HEK293 (cell line): ENCODE measurements at regions not wholly inside any gene's neighbourhood (a gene's known extent, or its start where the extent isn't known, plus 50 kb on each side); places are given as distances from the start of the nearest gene placed in this dataset.

Experiments
- CTCF ChIA-PET: fragments of 350-600 bp; formaldehyde crosslinking; extraction: SDS; loops from one replicate; lab custom pipeline; 2021; ENCODE audit warnings: antibody characterized with exemption; lab: Yijun Ruan, JAX
- POLR2A ChIA-PET: fragments of 300-600 bp; formaldehyde crosslinking; extraction: SDS; loops from one replicate; lab custom pipeline; 2020; ENCODE audit warnings: antibody characterized with exemption, inconsistent platforms; lab: Yijun Ruan, JAX
- H3K27ac ChIP-seq: fragments of 200-500 bp; sonication (Bioruptor generic); 2 replicates; pipeline ENCODE4 v1.5.1; 2014; ENCODE audit warnings: low read depth, low read length, control low read depth, inconsistent platforms; ENCODE audit errors: extremely low read depth
- H3K36me3 ChIP-seq, 2 experiments: fragments of 200-500 bp in 1 of 2; sonication (Bioruptor generic) in 1 of 2; 1 replicate in 1 of 2; 2 replicates in 1 of 2; pipeline ENCODE4 v1.5.1; 2014 to 2017; ENCODE audit warnings: inconsistent platforms in 2 of 2, low read length in 2 of 2; ENCODE audit not compliant: control insufficient read depth in 2 of 2, insufficient read depth in 1 of 2
- H3K4me1 ChIP-seq: fragments of 200-500 bp; sonication (Bioruptor generic); 2 replicates; pipeline ENCODE4 v1.5.1; 2014; ENCODE audit warnings: mild to moderate bottlenecking, low read length, inconsistent platforms; ENCODE audit not compliant: control insufficient read depth, insufficient read depth
- H3K4me3 ChIP-seq: 2 replicates; pipeline ENCODE4 v1.5.1; 2011; ENCODE audit warnings: low read depth, mild to moderate bottlenecking, control low read depth, low read length, moderate library complexity
- H3K9me3 ChIP-seq: fragments of 200-500 bp; sonication (Bioruptor generic); 2 replicates; pipeline ENCODE4 v1.5.1; 2014; ENCODE audit warnings: low read depth, low read length, inconsistent platforms; ENCODE audit not compliant: control insufficient read depth, insufficient read depth
- BCL11B ChIP-seq: fragments of 450-650 bp; formaldehyde crosslinking; IDR thresholded peaks from 2 replicates; pipeline ENCODE4 v1.5.1; 2016; ENCODE audit warnings: low read depth, missing biosample characterization, missing genetic modification characterization
- GLI4 ChIP-seq: fragments of 450-650 bp; formaldehyde crosslinking; IDR thresholded peaks from 2 replicates; pipeline ENCODE4 v1.5.1; 2016; ENCODE audit warnings: missing biosample characterization, missing genetic modification characterization
- KLF8 ChIP-seq: fragments of 450-650 bp; formaldehyde crosslinking; IDR thresholded peaks from 2 replicates; pipeline ENCODE4 v1.5.1; 2016; ENCODE audit warnings: missing biosample characterization, missing genetic modification characterization
- SCRT1 ChIP-seq: fragments of 450-650 bp; formaldehyde crosslinking; IDR thresholded peaks from 2 replicates; pipeline ENCODE4 v1.5.1; 2016; ENCODE audit warnings: missing biosample characterization, missing genetic modification characterization, borderline replicate concordance
- ZBTB21 ChIP-seq: fragments of 450-650 bp; formaldehyde crosslinking; IDR thresholded peaks from 2 replicates; pipeline ENCODE4 v1.5.1; 2017; ENCODE audit warnings: missing biosample characterization, missing genetic modification characterization
- ZFP41 ChIP-seq: fragments of 450-650 bp; formaldehyde crosslinking; IDR thresholded peaks from 2 replicates; pipeline ENCODE4 v1.5.1; 2016; ENCODE audit warnings: missing biosample characterization, missing genetic modification characterization, borderline replicate concordance
- ZFP69B ChIP-seq: fragments of 450-650 bp; formaldehyde crosslinking; IDR thresholded peaks from 2 replicates; pipeline ENCODE4 v1.5.1; 2016; ENCODE audit warnings: missing biosample characterization, missing genetic modification characterization
- ZIC2 ChIP-seq: fragments of 450-650 bp; formaldehyde crosslinking; IDR thresholded peaks from 2 replicates; pipeline ENCODE4 v1.5.1; 2016; ENCODE audit warnings: missing biosample characterization, missing genetic modification characterization
- ZNF10 ChIP-seq: fragments of 450-650 bp; formaldehyde crosslinking; IDR thresholded peaks from 2 replicates; pipeline ENCODE4 v1.5.1; 2017; ENCODE audit warnings: missing biosample characterization, missing genetic modification characterization
- ZNF157 ChIP-seq: fragments of 450-650 bp; formaldehyde crosslinking; IDR thresholded peaks from 2 replicates; pipeline ENCODE4 v1.5.1; 2016; ENCODE audit warnings: missing biosample characterization, missing genetic modification characterization
- ZNF221 ChIP-seq: fragments of 450-650 bp; formaldehyde crosslinking; IDR thresholded peaks from 2 replicates; pipeline ENCODE4 v1.5.1; 2017; ENCODE audit warnings: missing biosample characterization, missing genetic modification characterization, borderline replicate concordance
- ZNF274 ChIP-seq, 2 experiments: fragments of 200-500 bp in 1 of 2; fragments of 450-650 bp in 1 of 2; sonication (Bioruptor generic) in 1 of 2; formaldehyde crosslinking in 1 of 2; IDR thresholded peaks; 2 replicates each; pipeline versions ENCODE4 v1.5.1 to v1.6.1; 2014 to 2016; ENCODE audit warnings: borderline replicate concordance in 1 of 2, inconsistent platforms in 1 of 2, low read length in 1 of 2, missing biosample characterization in 1 of 2, missing genetic modification characterization in 1 of 2
- ZNF292 ChIP-seq: fragments of 450-650 bp; formaldehyde crosslinking; IDR thresholded peaks from 2 replicates; pipeline ENCODE4 v1.5.1; 2016; ENCODE audit warnings: low read depth, missing biosample characterization, missing genetic modification characterization, borderline replicate concordance
- ZNF341 ChIP-seq: fragments of 450-650 bp; formaldehyde crosslinking; IDR thresholded peaks from 2 replicates; pipeline ENCODE4; 2016; ENCODE audit warnings: low read depth, missing biosample characterization, missing genetic modification characterization
- ZNF529 ChIP-seq: fragments of 450-650 bp; formaldehyde crosslinking; IDR thresholded peaks from 2 replicates; pipeline ENCODE4 v1.5.1; 2017; ENCODE audit warnings: missing genetic modification characterization, missing biosample characterization; ENCODE audit not compliant: insufficient replicate concordance
- ZNF530 ChIP-seq: fragments of 450-650 bp; formaldehyde crosslinking; IDR thresholded peaks from 2 replicates; pipeline ENCODE4 v1.5.1; 2016; ENCODE audit warnings: low read depth, missing biosample characterization, missing genetic modification characterization
- ZNF596 ChIP-seq: fragments of 450-650 bp; IDR thresholded peaks from 2 replicates; pipeline ENCODE4 v1.5.0; 2018; ENCODE audit warnings: missing biosample characterization, mild to moderate bottlenecking, missing genetic modification characterization, moderate library complexity
- ZNF600 ChIP-seq: fragments of 450-650 bp; formaldehyde crosslinking; IDR thresholded peaks from 2 replicates; pipeline ENCODE4 v1.5.1; 2016; ENCODE audit warnings: missing biosample characterization, missing genetic modification characterization
- ZNF621 ChIP-seq: fragments of 450-650 bp; formaldehyde crosslinking; IDR thresholded peaks from 2 replicates; pipeline ENCODE4 v1.5.1; 2017; ENCODE audit warnings: missing biosample characterization, missing genetic modification characterization
- ZNF777 ChIP-seq: fragments of 450-650 bp; formaldehyde crosslinking; IDR thresholded peaks from 2 replicates; pipeline ENCODE4 v1.5.1; 2017; ENCODE audit warnings: missing biosample characterization, missing genetic modification characterization, borderline replicate concordance
- ZSCAN23 ChIP-seq: fragments of 450-650 bp; formaldehyde crosslinking; IDR thresholded peaks from 2 replicates; pipeline ENCODE4 v1.5.1; 2016; ENCODE audit warnings: missing biosample characterization, missing genetic modification characterization
- TF ChIP-seq, protein P1 (sequence below): fragments of 450-650 bp; formaldehyde crosslinking; IDR thresholded peaks from 2 replicates; pipeline ENCODE4 v1.5.1; 2016; ENCODE audit warnings: missing biosample characterization, missing genetic modification characterization
- TF ChIP-seq, protein P2 (sequence below): fragments of 450-650 bp; formaldehyde crosslinking; IDR thresholded peaks from 2 replicates; pipeline ENCODE4 v1.5.1; 2016; ENCODE audit warnings: missing biosample characterization, missing genetic modification characterization
- TF ChIP-seq, protein P3 (sequence below): fragments of 450-650 bp; formaldehyde crosslinking; IDR thresholded peaks from 2 replicates; pipeline ENCODE4 v1.5.1; 2017; ENCODE audit warnings: missing biosample characterization, mild to moderate bottlenecking, missing genetic modification characterization, moderate library complexity
- TF ChIP-seq, protein P4 (sequence below): fragments of 450-650 bp; formaldehyde crosslinking; IDR thresholded peaks from 2 replicates; pipeline ENCODE4 v1.5.1; 2016; ENCODE audit warnings: missing biosample characterization, missing genetic modification characterization
- TF ChIP-seq, protein P5 (sequence below): fragments of 450-650 bp; formaldehyde crosslinking; IDR thresholded peaks from 2 replicates; pipeline ENCODE4 v1.5.1; 2016; ENCODE audit warnings: missing biosample characterization, missing genetic modification characterization

DNA sequence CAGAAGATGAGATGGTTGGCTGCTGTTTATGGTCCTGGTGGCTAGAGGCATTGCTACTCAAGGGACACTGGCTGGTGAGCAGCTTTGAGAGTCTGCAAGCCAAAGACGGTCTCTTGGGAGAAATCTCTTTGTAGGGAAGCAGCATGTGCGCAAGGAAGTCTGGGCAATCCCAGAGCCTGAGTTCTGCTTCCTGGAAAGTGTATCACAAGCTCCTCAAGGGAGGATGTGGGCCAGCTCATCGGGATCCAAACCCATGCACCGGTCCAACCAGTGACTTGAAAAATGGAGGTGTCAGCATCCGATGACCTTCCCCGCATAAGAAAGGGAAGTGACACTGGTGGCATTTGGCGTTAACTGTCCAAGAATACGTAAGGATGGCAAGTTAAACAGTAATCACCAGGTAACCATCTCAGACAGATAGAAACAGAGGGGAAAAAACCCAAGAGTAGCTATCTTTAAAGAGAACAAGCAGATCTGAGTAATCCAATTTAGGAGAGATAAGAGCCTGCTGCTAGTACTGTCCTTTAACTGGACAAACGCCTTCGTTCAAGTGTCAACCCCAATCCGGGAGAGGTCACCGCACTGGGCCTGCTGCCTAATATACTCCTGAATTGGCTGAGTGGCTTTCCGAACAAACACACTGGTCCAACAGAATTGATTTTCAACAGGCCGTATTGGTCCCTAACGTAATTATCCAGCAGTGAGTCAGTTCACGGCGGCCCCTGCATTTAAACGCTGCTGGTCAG, 303.0 kb upstream of the ZFHX3 start:
- Histone ChIP-seq H3K27ac (no peak overlapping the region), H3K9me3 (no peaks in the 10 kb centered on the region), H3K4me3 (no peak overlapping the region), H3K36me3 (no peaks in the 10 kb centered on the region), H3K4me1 (no peaks in the 10 kb centered on the region)
- TF ChIP-seq, protein P1, sequence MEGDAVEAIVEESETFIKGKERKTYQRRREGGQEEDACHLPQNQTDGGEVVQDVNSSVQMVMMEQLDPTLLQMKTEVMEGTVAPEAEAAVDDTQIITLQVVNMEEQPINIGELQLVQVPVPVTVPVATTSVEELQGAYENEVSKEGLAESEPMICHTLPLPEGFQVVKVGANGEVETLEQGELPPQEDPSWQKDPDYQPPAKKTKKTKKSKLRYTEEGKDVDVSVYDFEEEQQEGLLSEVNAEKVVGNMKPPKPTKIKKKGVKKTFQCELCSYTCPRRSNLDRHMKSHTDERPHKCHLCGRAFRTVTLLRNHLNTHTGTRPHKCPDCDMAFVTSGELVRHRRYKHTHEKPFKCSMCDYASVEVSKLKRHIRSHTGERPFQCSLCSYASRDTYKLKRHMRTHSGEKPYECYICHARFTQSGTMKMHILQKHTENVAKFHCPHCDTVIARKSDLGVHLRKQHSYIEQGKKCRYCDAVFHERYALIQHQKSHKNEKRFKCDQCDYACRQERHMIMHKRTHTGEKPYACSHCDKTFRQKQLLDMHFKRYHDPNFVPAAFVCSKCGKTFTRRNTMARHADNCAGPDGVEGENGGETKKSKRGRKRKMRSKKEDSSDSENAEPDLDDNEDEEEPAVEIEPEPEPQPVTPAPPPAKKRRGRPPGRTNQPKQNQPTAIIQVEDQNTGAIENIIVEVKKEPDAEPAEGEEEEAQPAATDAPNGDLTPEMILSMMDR, result no peak
- no peak for TF ChIP-seq GLI4 (tag by site-specific recombination)
- no peak for TF ChIP-seq ZNF529 (tag by site-specific recombination)
- TF ChIP-seq ZBTB21, result no peak
- TF ChIP-seq ZNF777 (tag by site-specific recombination), result no peak
- no peak for TF ChIP-seq ZNF157 (tag by site-specific recombination)
- TF ChIP-seq ZNF221 (tag by site-specific recombination), result no peak
- no peak for TF ChIP-seq BCL11B (tag by site-specific recombination)
- no peak for TF ChIP-seq ZNF600 (tag by site-specific recombination)
- no peak for TF ChIP-seq ZNF292 (tag by site-specific recombination)
- TF ChIP-seq ZNF621, result no peak
- TF ChIP-seq, protein P2, sequence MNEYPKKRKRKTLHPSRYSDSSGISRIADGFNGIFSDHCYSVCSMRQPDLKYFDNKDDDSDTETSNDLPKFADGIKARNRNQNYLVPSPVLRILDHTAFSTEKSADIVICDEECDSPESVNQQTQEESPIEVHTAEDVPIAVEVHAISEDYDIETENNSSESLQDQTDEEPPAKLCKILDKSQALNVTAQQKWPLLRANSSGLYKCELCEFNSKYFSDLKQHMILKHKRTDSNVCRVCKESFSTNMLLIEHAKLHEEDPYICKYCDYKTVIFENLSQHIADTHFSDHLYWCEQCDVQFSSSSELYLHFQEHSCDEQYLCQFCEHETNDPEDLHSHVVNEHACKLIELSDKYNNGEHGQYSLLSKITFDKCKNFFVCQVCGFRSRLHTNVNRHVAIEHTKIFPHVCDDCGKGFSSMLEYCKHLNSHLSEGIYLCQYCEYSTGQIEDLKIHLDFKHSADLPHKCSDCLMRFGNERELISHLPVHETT (tag by site-specific recombination), result no peak
- TF ChIP-seq ZNF341 (tag by site-specific recombination), result no peak
- POLR2A ChIA-PET, result no interaction called here
- CTCF ChIA-PET, result no interaction called here

DNA sequence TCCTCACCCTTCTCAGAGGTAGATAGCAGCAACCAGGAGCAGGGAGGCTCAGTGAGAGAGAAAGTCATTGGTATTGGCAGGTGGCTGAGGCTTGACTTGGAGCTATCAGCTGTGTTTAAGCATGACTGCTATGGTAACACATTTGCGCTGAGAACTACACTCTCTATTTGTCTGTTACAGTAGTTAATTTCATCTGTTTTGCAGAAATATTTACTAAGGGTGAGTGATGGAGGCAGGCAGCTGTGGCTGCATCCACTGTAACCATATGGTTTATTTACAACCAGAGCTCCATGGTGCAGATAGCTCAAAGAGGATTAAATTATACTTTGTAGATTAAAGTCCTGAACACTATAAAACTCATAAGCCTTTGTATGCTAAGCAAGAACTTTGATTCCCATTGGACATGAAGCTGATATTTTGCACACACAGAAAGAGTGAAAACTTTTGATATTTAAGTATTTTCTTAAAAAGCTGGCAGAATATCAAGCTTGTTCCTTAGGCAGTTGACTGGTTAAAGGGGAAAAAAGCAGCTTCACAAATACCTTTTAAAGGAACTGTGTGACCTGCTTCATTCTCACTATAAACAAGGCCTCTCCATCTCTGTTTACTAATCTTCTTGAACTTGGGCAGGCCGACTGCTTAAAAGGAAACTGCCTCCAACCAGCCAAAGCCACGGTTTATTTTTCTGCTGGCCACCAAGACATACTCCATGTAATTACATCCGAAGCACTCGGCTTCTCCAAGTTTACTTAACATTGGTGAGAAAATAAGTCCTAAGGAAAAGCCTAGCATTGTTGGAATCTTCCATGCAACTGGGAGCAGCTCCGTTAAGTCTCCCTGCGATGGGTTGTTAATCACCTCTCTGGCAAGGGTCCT, 299.8 kb upstream of the ZFHX3 start:
- Histone ChIP-seq H3K4me1 (no peaks in the 10 kb centered on the region), H3K36me3 (no peaks in the 10 kb centered on the region), H3K9me3 (no peaks in the 10 kb centered on the region), H3K27ac (no peak overlapping the region), H3K4me3 (no peak overlapping the region)
- ChIA-PET CTCF (interaction anchor here (0.5 to 0.6 kb wide), 2 partner anchors 123 to 687 kb away, joined by 3 read pairs; no protein-coding TSS in a partner anchor), POLR2A (no interaction called here)
- TF ChIP-seq ZNF274 (IDR thresholded peaks at IDR 0.05; ENCODE audit: low read length) (no peak), ZNF274 (tag by site-specific recombination; IDR thresholded peaks at IDR 0.05; ENCODE audit: borderline replicate concordance) (no peak), ZNF621 (no peak), ZIC2 (tag by site-specific recombination) (no peak), BCL11B (tag by site-specific recombination) (no peak), SCRT1 (no peak), ZNF530 (no peak), ZFP41 (tag by site-specific recombination) (no peak), ZNF596 (no peak), ZSCAN23 (tag by site-specific recombination) (no peak), ZNF10 (tag by site-specific recombination) (no peak), KLF8 (tag by site-specific recombination) (no peak), ZFP69B (tag by site-specific recombination) (no peak)
- TF ChIP-seq, protein P3, sequence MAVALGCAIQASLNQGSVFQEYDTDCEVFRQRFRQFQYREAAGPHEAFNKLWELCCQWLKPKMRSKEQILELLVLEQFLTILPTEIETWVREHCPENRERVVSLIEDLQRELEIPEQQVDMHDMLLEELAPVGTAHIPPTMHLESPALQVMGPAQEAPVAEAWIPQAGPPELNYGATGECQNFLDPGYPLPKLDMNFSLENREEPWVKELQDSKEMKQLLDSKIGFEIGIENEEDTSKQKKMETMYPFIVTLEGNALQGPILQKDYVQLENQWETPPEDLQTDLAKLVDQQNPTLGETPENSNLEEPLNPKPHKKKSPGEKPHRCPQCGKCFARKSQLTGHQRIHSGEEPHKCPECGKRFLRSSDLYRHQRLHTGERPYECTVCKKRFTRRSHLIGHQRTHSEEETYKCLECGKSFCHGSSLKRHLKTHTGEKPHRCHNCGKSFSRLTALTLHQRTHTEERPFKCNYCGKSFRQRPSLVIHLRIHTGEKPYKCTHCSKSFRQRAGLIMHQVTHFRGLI (tag by site-specific recombination), result no peak
- TF ChIP-seq, protein P4, sequence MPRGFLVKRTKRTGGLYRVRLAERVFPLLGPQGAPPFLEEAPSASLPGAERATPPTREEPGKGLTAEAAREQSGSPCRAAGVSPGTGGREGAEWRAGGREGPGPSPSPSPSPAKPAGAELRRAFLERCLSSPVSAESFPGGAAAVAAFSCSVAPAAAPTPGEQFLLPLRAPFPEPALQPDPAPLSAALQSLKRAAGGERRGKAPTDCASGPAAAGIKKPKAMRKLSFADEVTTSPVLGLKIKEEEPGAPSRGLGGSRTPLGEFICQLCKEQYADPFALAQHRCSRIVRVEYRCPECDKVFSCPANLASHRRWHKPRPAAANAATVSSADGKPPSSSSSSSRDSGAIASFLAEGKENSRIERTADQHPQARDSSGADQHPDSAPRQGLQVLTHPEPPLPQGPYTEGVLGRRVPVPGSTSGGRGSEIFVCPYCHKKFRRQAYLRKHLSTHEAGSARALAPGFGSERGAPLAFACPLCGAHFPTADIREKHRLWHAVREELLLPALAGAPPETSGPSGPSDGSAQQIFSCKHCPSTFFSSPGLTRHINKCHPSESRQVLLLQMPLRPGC (tag by site-specific recombination), result no peak
- TF ChIP-seq, protein P5, sequence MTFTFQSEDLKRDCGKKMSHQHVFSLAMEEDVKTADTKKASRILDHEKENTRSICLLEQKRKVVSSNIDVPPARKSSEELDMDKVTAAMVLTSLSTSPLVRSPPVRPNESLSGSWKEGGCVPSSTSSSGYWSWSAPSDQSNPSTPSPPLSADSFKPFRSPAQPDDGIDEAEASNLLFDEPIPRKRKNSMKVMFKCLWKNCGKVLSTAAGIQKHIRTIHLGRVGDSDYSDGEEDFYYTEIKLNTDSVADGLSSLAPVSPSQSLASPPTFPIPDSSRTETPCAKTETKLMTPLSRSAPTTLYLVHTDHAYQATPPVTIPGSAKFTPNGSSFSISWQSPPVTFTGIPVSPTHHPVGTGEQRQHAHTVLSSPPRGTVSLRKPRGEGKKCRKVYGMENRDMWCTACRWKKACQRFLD (tag by site-specific recombination), result no peak
